GM19397 (cell line): ENCODE measurements at regions not wholly inside any gene's neighbourhood (a gene's known extent, or its start where the extent isn't known, plus 50 kb on each side); places are given as distances from the start of the nearest gene placed in this dataset.
"Not testable (repeated sequence)": the region's sequence is repeated elsewhere in the genome, so short reads cannot be mapped to it uniquely, and the experiment has no call there.

Experiments
- ATAC-seq: cut with Tn5 transposase; IDR thresholded peaks from one replicate; pipeline ENCODE4 v1.9.1; 2021; ENCODE audit warnings: mild to moderate bottlenecking, moderate library complexity; ENCODE audit not compliant: unreplicated experiment

DNA sequence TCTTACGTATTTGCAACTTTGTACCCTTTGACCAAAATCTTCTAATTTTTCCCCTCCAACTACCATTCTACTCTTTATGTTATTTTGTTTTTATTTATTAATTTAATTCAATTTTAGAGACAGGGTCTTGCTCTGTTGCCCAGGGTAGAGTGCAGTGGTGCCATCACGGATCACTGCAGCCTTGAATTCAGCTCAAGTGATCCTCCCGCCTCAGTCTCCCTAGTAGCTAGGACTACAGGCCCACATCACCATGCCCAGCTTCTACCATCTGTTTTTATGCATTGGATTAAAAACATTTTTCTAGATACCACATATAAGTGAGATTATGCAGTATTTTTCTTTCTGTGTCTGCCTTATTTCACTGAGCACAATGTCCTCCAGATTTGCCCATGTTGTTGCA is 2912.5 kb downstream of the RPIA start:
- not testable (repeated sequence) for ATAC-seq

GRCh38 chr2:91604629-91605028 is 2913.2 kb downstream of the RPIA start:
- ATAC-seq: not testable (repeated sequence)

DNA sequence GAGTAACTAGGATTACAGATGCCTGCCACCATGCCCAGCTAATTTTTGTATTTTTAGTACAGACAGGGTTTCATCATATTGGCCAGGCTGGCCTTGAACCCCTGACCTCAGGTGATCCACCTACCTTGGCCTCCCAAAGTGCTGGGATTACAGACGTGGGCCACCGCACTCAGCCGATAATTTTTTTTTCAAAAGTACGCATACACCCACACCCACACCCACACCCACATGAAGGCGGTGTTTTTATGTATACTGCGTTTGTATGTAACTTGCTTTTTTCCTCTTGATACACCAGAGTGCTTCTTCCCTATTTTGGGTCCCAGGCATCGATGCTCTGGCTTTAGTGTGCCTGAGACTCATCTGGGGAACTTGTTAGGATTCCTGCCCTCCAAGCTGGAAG is 2932.3 kb downstream of the RPIA start:
- ATAC-seq: not testable (repeated sequence)

DNA sequence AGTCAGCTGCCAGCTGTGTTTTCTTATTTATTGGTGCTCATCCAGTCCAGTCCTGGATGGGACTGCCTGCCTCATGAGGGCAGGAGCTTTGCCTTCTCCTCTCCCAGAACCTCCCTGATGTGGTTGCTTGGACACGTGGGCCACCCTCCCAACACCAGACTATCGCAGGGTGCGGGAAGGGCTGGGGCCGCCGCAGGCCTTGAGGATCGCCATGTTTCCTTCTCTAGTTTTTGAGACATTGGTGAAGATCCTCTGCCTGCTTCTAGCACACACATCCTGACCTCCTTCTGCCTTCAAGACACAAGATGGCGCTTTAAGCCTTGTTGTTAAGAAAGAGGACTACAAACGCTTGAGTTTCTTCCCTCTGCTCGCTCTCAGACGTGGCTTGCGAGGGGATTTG is 2937.0 kb downstream of the RPIA start:
- ATAC-seq: not testable (repeated sequence)

DNA sequence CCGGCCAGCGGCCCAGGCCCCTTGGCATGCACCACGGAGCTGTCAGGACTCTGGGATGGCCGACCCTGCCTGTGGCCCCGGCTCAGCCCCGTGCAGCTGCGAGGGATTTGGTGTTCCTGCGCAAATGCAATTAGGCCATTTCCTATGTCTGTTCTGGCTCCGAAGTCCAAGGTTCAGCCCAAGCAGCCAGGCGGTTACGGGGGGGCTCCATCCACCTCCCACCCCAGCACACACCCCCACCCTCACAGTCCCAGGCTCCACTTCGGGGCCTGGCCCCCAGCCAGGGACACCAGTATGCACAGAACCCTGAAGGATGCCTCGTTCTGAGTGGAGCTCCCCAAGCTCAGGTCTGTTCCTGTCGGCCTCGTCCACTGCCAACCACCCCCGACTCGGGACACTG is 2965.7 kb downstream of the RPIA start:
- not testable (repeated sequence) for ATAC-seq

- ATAC-seq: not testable (repeated sequence)
Observed at GRCh38 chr2:91658336-91658735, 2966.9 kb downstream of the RPIA start.

GRCh38 chr2:91659189-91659916 is 2967.9 kb downstream of the RPIA start:
- ATAC-seq: not testable (repeated sequence)

DNA sequence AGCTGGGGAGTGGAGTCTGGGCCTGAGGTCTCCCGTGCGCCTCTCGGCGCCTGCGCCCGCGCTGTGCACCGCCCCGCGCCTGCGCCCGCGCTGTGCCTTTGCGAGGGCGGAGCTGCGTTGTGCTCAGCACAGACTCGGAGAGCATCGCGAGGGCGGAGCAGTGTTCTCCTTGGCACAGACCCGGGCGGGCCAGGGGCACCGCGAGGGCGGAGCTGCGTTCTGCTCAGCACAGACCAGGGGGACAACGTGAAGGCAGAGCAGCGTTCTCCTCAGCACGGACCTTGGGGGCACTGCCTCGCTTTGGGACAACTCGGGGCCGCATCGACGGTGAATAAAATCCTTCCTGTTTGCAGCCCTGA is 2968.4 kb downstream of the RPIA start:
- peak; percentile 100 for ATAC-seq

DNA sequence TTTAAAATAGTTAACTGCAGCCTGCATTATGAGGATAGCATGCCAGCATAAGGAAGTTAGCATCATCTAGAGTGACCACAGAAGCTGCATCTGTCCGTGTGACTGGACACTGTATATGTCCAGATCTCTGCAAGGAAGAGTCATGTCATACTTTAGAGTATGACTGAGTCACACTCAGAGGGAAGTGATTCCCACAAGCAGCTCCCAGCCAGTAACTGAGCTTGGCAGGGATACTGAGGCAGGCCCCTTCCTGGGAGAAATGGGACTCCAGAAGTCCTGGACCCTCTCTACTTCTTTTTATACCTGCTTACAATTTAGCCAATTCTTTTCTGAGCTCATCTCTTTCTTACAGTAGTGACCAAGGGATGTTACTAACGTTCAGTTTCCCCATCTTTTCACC is 2975.9 kb downstream of the RPIA start:
- ATAC-seq: not testable (repeated sequence)

GRCh38 chr2:91685541-91685940 is 2994.1 kb downstream of the RPIA start:
- ATAC-seq: not testable (repeated sequence)

DNA sequence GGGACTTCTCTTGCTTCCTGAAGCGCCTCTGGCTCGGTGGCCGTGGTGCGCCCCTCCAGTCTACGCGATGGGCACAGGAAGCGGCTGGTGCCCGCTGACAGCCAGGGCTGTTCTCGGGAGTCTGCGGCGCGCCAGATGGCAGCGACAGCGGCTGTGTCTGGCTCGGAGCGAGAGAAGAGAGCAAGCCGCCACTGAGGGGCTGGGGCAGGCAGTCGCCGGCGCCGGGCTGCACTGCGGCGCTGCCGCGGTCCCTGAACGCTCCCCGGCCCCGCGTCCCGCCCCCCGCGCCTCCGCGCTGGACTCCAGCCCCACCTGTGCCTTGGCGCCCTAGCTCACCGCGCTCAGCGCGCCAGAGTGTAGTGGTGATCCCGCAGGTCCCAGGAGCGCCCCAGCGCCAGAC is 2994.6 kb downstream of the RPIA start:
- ATAC-seq: not testable (repeated sequence)
